ENCODE measurements at regions not wholly inside any gene's neighbourhood (a gene's known extent, or its start where the extent isn't known, plus 50 kb on each side); places are given as distances from the start of the nearest gene placed in this dataset.

GRCh38 chrX:42362219-42362618 is 415.7 kb downstream of the PPP1R2C start:
- TF ChIP-seq, protein P1, sequence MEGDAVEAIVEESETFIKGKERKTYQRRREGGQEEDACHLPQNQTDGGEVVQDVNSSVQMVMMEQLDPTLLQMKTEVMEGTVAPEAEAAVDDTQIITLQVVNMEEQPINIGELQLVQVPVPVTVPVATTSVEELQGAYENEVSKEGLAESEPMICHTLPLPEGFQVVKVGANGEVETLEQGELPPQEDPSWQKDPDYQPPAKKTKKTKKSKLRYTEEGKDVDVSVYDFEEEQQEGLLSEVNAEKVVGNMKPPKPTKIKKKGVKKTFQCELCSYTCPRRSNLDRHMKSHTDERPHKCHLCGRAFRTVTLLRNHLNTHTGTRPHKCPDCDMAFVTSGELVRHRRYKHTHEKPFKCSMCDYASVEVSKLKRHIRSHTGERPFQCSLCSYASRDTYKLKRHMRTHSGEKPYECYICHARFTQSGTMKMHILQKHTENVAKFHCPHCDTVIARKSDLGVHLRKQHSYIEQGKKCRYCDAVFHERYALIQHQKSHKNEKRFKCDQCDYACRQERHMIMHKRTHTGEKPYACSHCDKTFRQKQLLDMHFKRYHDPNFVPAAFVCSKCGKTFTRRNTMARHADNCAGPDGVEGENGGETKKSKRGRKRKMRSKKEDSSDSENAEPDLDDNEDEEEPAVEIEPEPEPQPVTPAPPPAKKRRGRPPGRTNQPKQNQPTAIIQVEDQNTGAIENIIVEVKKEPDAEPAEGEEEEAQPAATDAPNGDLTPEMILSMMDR (IDR thresholded peaks at IDR 0.05): no peak
- no peak for TF ChIP-seq POLR2A (IDR thresholded peaks at IDR 0.05)
